ENCODE measurements at regions not wholly inside any gene's neighbourhood (a gene's known extent, or its start where the extent isn't known, plus 50 kb on each side); places are given as distances from the start of the nearest gene placed in this dataset.

GRCh38 chr11:116656011-116656410 is 116.8 kb downstream of the BUD13 start:
- Histone ChIP-seq H3K4me3 (no peak overlapping the region), H3K9me3 (peaks cover 0 to 12% (median 0%) of the 10 kb centered on the region in 4 donors), H3K27me3 (no peaks in the 10 kb centered on the region), H3K27ac (no peak overlapping the region), H3K4me1 (no peaks in the 10 kb centered on the region), H3K36me3 (no peaks in the 10 kb centered on the region)
- whole genome bisulfite sequencing, 2 donors = 86 to 87% methylated on average over 4 of the region's 4 CpGs
- no peak for DNase-seq (ENCODE audit: low spot score in 2 of 2)
- TF ChIP-seq CTCF (IDR thresholded peaks at IDR 0.05) (no peak), POLR2A (IDR thresholded peaks at IDR 0.05) (no peak), EP300 (IDR thresholded peaks at IDR 0.05) (no peak)

GRCh38 chr11:116654526-116654925 is 118.3 kb downstream of the BUD13 start:
- Histone ChIP-seq H3K27ac (no peak overlapping the region), H3K27me3 (no peaks in the 10 kb centered on the region)
- WGBS, 2 donors = 71 to 100% methylated on average over 1 of the region's 1 CpG

GRCh38 chr11:116653206-116653605 is 119.6 kb downstream of the BUD13 start:
- no peak for DNase-seq (ENCODE audit: low spot score in 2 of 2)
- no peaks in the 10 kb centered on the region for H3K36me3 ChIP-seq
- H3K4me1 ChIP-seq = no peaks in the 10 kb centered on the region
- no peak for TF ChIP-seq EP300 (IDR thresholded peaks at IDR 0.05)
- no peak for TF ChIP-seq POLR2A (IDR thresholded peaks at IDR 0.05)
- H3K4me3 ChIP-seq = no peak overlapping the region
- H3K27ac ChIP-seq = no peak overlapping the region
- peaks cover 0 to 12% (median 0%) of the 10 kb centered on the region in 4 donors for H3K9me3 ChIP-seq
- WGBS, 2 donors = 83 to 86% methylated on average over 9 of the region's 9 CpGs
- H3K27me3 ChIP-seq = no peaks in the 10 kb centered on the region

More at GRCh38 chr11:116654526-116654925, 118.3 kb downstream of the BUD13 start:
- TF ChIP-seq EP300 (IDR thresholded peaks at IDR 0.05) (no peak), POLR2A (IDR thresholded peaks at IDR 0.05) (no peak), CTCF (IDR thresholded peaks at IDR 0.05) (no peak)
- Histone ChIP-seq H3K4me3 (no peak overlapping the region), H3K9me3 (peaks cover 0 to 12% (median 0%) of the 10 kb centered on the region in 4 donors), H3K36me3 (no peaks in the 10 kb centered on the region), H3K4me1 (no peaks in the 10 kb centered on the region)
- DNase-seq (ENCODE audit: low spot score in 2 of 2) = no peak

GRCh38 chr11:116651737-116652237 is 121.0 kb downstream of the BUD13 start:
- Histone ChIP-seq H3K4me1 (no peaks in the 10 kb centered on the region), H3K36me3 (no peaks in the 10 kb centered on the region), H3K4me3 (no peak overlapping the region), H3K27me3 (no peaks in the 10 kb centered on the region), H3K9me3 (peaks cover 0 to 12% (median 0%) of the 10 kb centered on the region in 4 donors), H3K27ac (no peak overlapping the region)
- 42 to 60% methylated on average over 6 of the region's 6 CpGs for WGBS, 2 donors
- TF ChIP-seq EP300 (IDR thresholded peaks at IDR 0.05) (no peak), CTCF (IDR thresholded peaks at IDR 0.05) (no peak), POLR2A (IDR thresholded peaks at IDR 0.05) (no peak)
- no peak for DNase-seq (ENCODE audit: low spot score in 2 of 2)

- no peaks in the 10 kb centered on the region for H3K36me3 ChIP-seq
- H3K4me3 ChIP-seq = no peak overlapping the region
- no peak overlapping the region for H3K27ac ChIP-seq
- peaks cover 0 to 13% (median 0%) of the 10 kb centered on the region in 4 donors for H3K9me3 ChIP-seq
- no peaks in the 10 kb centered on the region for H3K4me1 ChIP-seq
- WGBS, 2 donors = 73% methylated on average over 9 of the region's 9 CpGs
- H3K27me3 ChIP-seq = no peaks in the 10 kb centered on the region
- TF ChIP-seq CTCF (IDR thresholded peaks at IDR 0.05) = no peak
- no peak for TF ChIP-seq POLR2A (IDR thresholded peaks at IDR 0.05)
- no peak for TF ChIP-seq EP300 (IDR thresholded peaks at IDR 0.05)
- DNase-seq (ENCODE audit: low spot score in 2 of 2) = no peak
Observed at GRCh38 chr11:116651098-116651736, 121.6 kb downstream of the BUD13 start.
